H1 (cell line): ENCODE measurements at regions not wholly inside any gene's neighbourhood (a gene's known extent, or its start where the extent isn't known, plus 50 kb on each side); places are given as distances from the start of the nearest gene placed in this dataset.

Experiments used
- CTCF ChIA-PET: fragments of 300-600 bp; sonication (Branson Sonifier 250); formaldehyde crosslinking; loops from one replicate; lab custom pipeline; 2021; ENCODE audit not compliant: partially characterized antibody; lab: Charles Lee
- POLR2A ChIA-PET: fragments of 300-600 bp; sonication (Branson Sonifier 250); formaldehyde crosslinking; loops from one replicate; lab custom pipeline; 2021; ENCODE audit warnings: inconsistent platforms; ENCODE audit not compliant: partially characterized antibody; lab: Charles Lee
- DNase-seq, 2 experiments: peaks; one replicate each; pipeline versions ENCODE4 v3.0.0 to v3.0.0-alpha.2; 2010 to 2022; ENCODE audit warnings: low spot score in 2 of 2, low read depth in 1 of 2, mixed read lengths in 1 of 2
- FAIRE-seq: peaks from 2 replicates; lab custom pipeline; 2011; peaks lifted over from hg19 to GRCh38; lab: Jason Lieb, UNC
- H2AFZ ChIP-seq: 2 replicates; pipeline ENCODE4 v1.8.1; 2012; ENCODE audit warnings: low read length, inconsistent platforms
- H2AK5ac ChIP-seq: 2 replicates; pipeline ENCODE4 v1.6.1; 2013; ENCODE audit warnings: low read depth, low read length
- H2BK120ac ChIP-seq: replicated peaks from 2 replicates; pipeline ENCODE3; 2013; ENCODE audit warnings: low read depth, low read length, inconsistent platforms
- H2BK12ac ChIP-seq: 2 replicates; pipeline ENCODE4 v1.6.1; 2013; ENCODE audit warnings: low read depth, low read length
- H2BK15ac ChIP-seq: 2 replicates; pipeline ENCODE4 v1.6.1; 2013; ENCODE audit warnings: low read length
- H2BK20ac ChIP-seq: 2 replicates; pipeline ENCODE4 v1.6.1; 2013; ENCODE audit warnings: low read length
- H2BK5ac ChIP-seq: 2 replicates; pipeline ENCODE4 v1.6.1; 2013; ENCODE audit warnings: low read depth, low read length
- H3K14ac ChIP-seq: 2 replicates; pipeline ENCODE4 v1.6.1; 2013; ENCODE audit warnings: inconsistent platforms; ENCODE audit not compliant: insufficient read length
- H3K18ac ChIP-seq: 2 replicates; pipeline ENCODE4 v1.6.1; 2013; ENCODE audit warnings: low read length; ENCODE audit errors: extremely low read depth
- H3K23ac ChIP-seq: 2 replicates; pipeline ENCODE4 v1.6.1; 2013; ENCODE audit warnings: inconsistent platforms; ENCODE audit not compliant: insufficient read length
- H3K23me2 ChIP-seq: 2 replicates; pipeline ENCODE4 v1.6.1; 2013; ENCODE audit warnings: low read depth, low read length
- H3K27ac ChIP-seq: 2 replicates; pipeline ENCODE4 v1.6.1; 2011; ENCODE audit warnings: low read depth, low read length, inconsistent platforms
- H3K27me3 ChIP-seq, 4 experiments: replicated peaks in 1 of 4; 1 replicate in 1 of 4; 2 replicates in 3 of 4; pipeline versions ENCODE4 v1.6.1 to v1.8.1; 2011 to 2013; ENCODE audit warnings: low read length in 3 of 4, mild to moderate bottlenecking in 3 of 4, inconsistent platforms in 2 of 4, mixed read lengths in 2 of 4, moderate library complexity in 1 of 4; ENCODE audit not compliant: control insufficient read depth in 3 of 4, insufficient read depth in 3 of 4; ENCODE audit errors: extremely low read depth in 1 of 4
- H3K36me3 ChIP-seq, 4 experiments: 2 replicates each; pipeline versions ENCODE4 v1.6.1 to v1.8.1; 2011 to 2013; ENCODE audit warnings: mild to moderate bottlenecking in 4 of 4, low read length in 3 of 4, moderate library complexity in 2 of 4, control low read depth in 1 of 4, inconsistent platforms in 1 of 4; ENCODE audit not compliant: insufficient read depth in 4 of 4, control insufficient read depth in 2 of 4
- H3K4ac ChIP-seq: replicated peaks from 2 replicates; pipeline ENCODE3; 2013; ENCODE audit warnings: low read length, low read depth, mixed read lengths, inconsistent platforms; ENCODE audit not compliant: insufficient read length
- H3K4me1 ChIP-seq, 4 experiments: replicated peaks in 1 of 4; 1 replicate in 1 of 4; 2 replicates in 3 of 4; pipeline versions ENCODE4 v1.6.1 to v1.8.1; 2011 to 2013; ENCODE audit warnings: low read length in 3 of 4, inconsistent platforms in 2 of 4, mixed read lengths in 1 of 4; ENCODE audit not compliant: insufficient read depth in 4 of 4, control insufficient read depth in 3 of 4
- H3K4me2 ChIP-seq, 2 experiments: 2 replicates each; pipeline versions ENCODE4 v1.6.1 to v1.8.1; 2011 to 2013; ENCODE audit warnings: low read depth in 2 of 2, low read length in 2 of 2, control low read depth in 1 of 2, inconsistent platforms in 1 of 2, mild to moderate bottlenecking in 1 of 2; ENCODE audit not compliant: insufficient read depth in 1 of 2
- H3K4me3 ChIP-seq, 4 experiments: fragments of 200-600, 300-600 bp in 1 of 4; sonication (generic), shearing (Covaris generic), sonication (Bioruptor Twin) in 1 of 4; 2 replicates each; pipeline versions ENCODE4 v1.5.1 to v1.8.1; 2011 to 2016; ENCODE audit warnings: low read length in 4 of 4, low read depth in 3 of 4, control low read depth in 2 of 4, inconsistent platforms in 2 of 4, mild to moderate bottlenecking in 2 of 4, mixed read lengths in 1 of 4, moderate library complexity in 1 of 4; ENCODE audit not compliant: insufficient read depth in 2 of 4; ENCODE audit errors: extremely low read depth in 1 of 4
- H3K56ac ChIP-seq: replicated peaks from 2 replicates; pipeline ENCODE3; 2013; ENCODE audit warnings: low read depth, mild to moderate bottlenecking, mixed read lengths, low read length, inconsistent platforms; ENCODE audit not compliant: insufficient read length
- H3K79me1 ChIP-seq: 2 replicates; pipeline ENCODE4 v1.6.1; 2013; ENCODE audit warnings: low read depth, low read length, control low read depth
- H3K79me2 ChIP-seq, 2 experiments: 2 replicates each; pipeline versions ENCODE4 v1.6.1 to v1.8.1; 2012 to 2013; ENCODE audit warnings: low read length in 2 of 2, mild to moderate bottlenecking in 2 of 2, inconsistent platforms in 1 of 2; ENCODE audit not compliant: insufficient read depth in 2 of 2, control insufficient read depth in 1 of 2
- H3K9ac ChIP-seq, 4 experiments: replicated peaks in 1 of 4; 1 replicate in 1 of 4; 2 replicates in 3 of 4; pipeline versions ENCODE4 v1.6.1 to v1.8.1; 2011 to 2013; ENCODE audit warnings: low read depth in 3 of 4, low read length in 3 of 4, control low read depth in 2 of 4, mild to moderate bottlenecking in 2 of 4, moderate library complexity in 2 of 4, inconsistent platforms in 1 of 4; ENCODE audit errors: extremely low read depth in 1 of 4
- H3K9me3 ChIP-seq, 2 experiments: 2 replicates each; pipeline versions ENCODE4 v1.6.1 to v1.8.1; 2012 to 2013; ENCODE audit warnings: mild to moderate bottlenecking in 2 of 2, moderate library complexity in 2 of 2, control low read depth in 1 of 2, inconsistent platforms in 1 of 2, low read depth in 1 of 2, low read length in 1 of 2, mixed read lengths in 1 of 2; ENCODE audit not compliant: insufficient read depth in 2 of 2
- H4K20me1 ChIP-seq, 2 experiments: replicated peaks in 1 of 2; 2 replicates each; pipeline versions ENCODE3 to v1.8.1; 2011 to 2013; ENCODE audit warnings: inconsistent platforms in 2 of 2, low read length in 2 of 2, mild to moderate bottlenecking in 1 of 2; ENCODE audit not compliant: insufficient read depth in 2 of 2, control insufficient read depth in 1 of 2
- H4K5ac ChIP-seq: 2 replicates; pipeline ENCODE4 v1.6.1; 2013; ENCODE audit warnings: low read length, low read depth, mixed read lengths, inconsistent platforms; ENCODE audit not compliant: insufficient read length
- H4K8ac ChIP-seq: 2 replicates; pipeline ENCODE4 v1.8.0; 2013; ENCODE audit warnings: mild to moderate bottlenecking, moderate library complexity, low read length, inconsistent platforms; ENCODE audit not compliant: insufficient read depth; ENCODE audit errors: extremely low read depth
- H4K91ac ChIP-seq: replicated peaks from 2 replicates; pipeline ENCODE3; 2013; ENCODE audit warnings: low read length, mixed read lengths, inconsistent platforms; ENCODE audit not compliant: insufficient read length
- NRF1 ChIP-seq: IDR thresholded peaks from 2 replicates; pipeline ENCODE4 v1.6.1; 2011; ENCODE audit warnings: mild to moderate bottlenecking, low read depth, low read length, improper control_type of control experiment
- WGBS, 2 experiments: shearing (Covaris generic) in 1 of 2; methylation state at CpG; one replicate each; pipeline versions ENCODE4 v1.1.6 to v1.1.7; 2013 to 2015; ENCODE audit warnings: low lambda C conversion rate in 2 of 2, mixed read lengths in 2 of 2, inconsistent platforms in 1 of 2, low coverage in 1 of 2, missing lambda C conversion rate in 1 of 2; ENCODE audit not compliant: insufficient replicate concordance in 2 of 2, insufficient coverage in 1 of 2, insufficient read length in 1 of 2; ENCODE audit errors: extremely low coverage in 1 of 2, missing lambda C conversion rate in 1 of 2; 5-methylcytosine and 5-hydroxymethylcytosine counted together

DNA sequence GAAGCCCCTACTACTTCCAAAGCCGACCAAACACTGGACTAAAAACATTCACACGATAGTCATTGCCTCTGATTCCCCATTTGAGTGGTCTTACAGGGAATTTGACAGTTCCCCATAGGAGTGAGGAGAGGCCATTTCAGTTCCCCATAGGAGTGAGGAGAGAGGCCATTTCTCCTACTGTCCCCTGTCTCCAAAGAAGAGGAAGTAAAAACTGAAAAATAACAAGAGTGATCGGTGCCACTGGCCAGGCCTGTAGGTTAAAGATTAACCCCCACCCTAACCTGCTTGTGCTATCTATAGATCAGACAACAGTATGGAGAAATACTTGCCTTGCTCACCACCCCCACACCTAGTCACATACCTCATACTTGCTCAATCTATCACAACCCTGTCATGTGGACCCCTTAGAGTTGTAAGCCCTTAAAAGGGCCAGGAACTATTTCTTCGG lies 204.0 kb upstream of the MOCS1 start:
- Histone ChIP-seq H3K23me2 (no peaks in the 10 kb centered on the region), H3K9me3 (no peaks in the 10 kb centered on the region), H3K4me2 (no peak overlapping the region), H4K91ac (no peak overlapping the region), H3K9ac (no peak overlapping the region), H2BK20ac (no peak overlapping the region), H4K8ac (no peak overlapping the region), H2BK5ac (no peak overlapping the region), H4K20me1 (no peaks in the 10 kb centered on the region), H3K27me3 (no peaks in the 10 kb centered on the region), H4K5ac (no peak overlapping the region), H3K18ac (no peak overlapping the region), H3K79me2 (no peaks in the 10 kb centered on the region), H3K14ac (no peak overlapping the region), H2AFZ (no peak overlapping the region), H3K56ac (no peak overlapping the region), H3K27ac (no peak overlapping the region), H3K4ac (no peak overlapping the region), H2BK15ac (no peak overlapping the region), H3K79me1 (no peaks in the 10 kb centered on the region), H3K4me3 (no peak overlapping the region), H3K36me3 (no peaks in the 10 kb centered on the region), H2BK12ac (no peak overlapping the region), H2AK5ac (no peak overlapping the region), H3K4me1 (no peaks in the 10 kb centered on the region), H2BK120ac (no peak overlapping the region), H3K23ac (no peak overlapping the region)
- FAIRE-seq (no peak), DNase-seq (no peak)
- 93% methylated on average over 4 of the region's 4 CpGs; no CpG with 5 or more reads in 1 of the 2 experiments for WGBS, 2 experiments
- POLR2A ChIA-PET: no interaction called here
- CTCF ChIA-PET: interaction anchor here (1.8 to 2.2 kb wide), 2 partner anchors 23 to 26 kb away, joined by 4 to 11 read pairs; no protein-coding TSS in a partner anchor
- no peak for TF ChIP-seq NRF1
